DND-41 (cell line): ENCODE measurements at regions not wholly inside any gene's neighbourhood (a gene's known extent, or its start where the extent isn't known, plus 50 kb on each side); places are given as distances from the start of the nearest gene placed in this dataset.

Experiments
- CTCF ChIP-seq: IDR thresholded peaks from 2 replicates; pipeline ENCODE4 v1.5.1; 2012; ENCODE audit warnings: borderline replicate concordance, low read length, moderate library complexity, mild to moderate bottlenecking; ENCODE audit not compliant: poor library complexity, severe bottlenecking; ENCODE audit errors: extremely low read depth
- EZH2 ChIP-seq: IDR thresholded peaks from 3 replicates; pipeline ENCODE4 v1.6.1; 2012; ENCODE audit warnings: borderline replicate concordance, low read depth, mild to moderate bottlenecking, moderate library complexity, low read length, inconsistent platforms; ENCODE audit not compliant: severe bottlenecking

DNA sequence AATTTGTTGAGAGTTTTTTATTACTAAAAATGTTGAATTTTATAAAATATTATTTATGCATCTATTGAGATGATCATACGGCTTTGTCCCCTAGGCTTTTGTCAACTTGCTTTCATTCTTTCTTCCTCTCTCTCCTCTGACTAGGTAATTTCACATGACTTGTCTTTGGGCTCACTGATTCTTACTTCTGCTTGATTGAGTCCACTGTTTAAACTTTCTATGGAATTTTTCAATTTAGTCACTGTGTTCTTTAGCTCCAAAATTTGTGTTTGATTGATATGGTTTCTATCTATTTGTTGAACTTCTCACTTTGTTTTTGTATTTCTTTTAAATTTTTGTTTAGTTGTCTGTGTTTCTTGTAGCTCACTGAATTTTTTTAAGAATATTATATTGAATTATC lies 65.9 kb upstream of the PTPRZ1 start:
- TF ChIP-seq CTCF (no peak), EZH2 (no peak)
